ENCODE measurements at regions not wholly inside any gene's neighbourhood (a gene's known extent, or its start where the extent isn't known, plus 50 kb on each side); places are given as distances from the start of the nearest gene placed in this dataset.

- no peak overlapping the region for H3K4me3 ChIP-seq (ENCODE audit: low read depth, low read length)
- no peak for TF ChIP-seq CTCF (IDR thresholded peaks at IDR 0.05; ENCODE audit: low read depth, low read length, missing control alignments)
- DNase-seq (ENCODE audit: low read depth), result no peak
Measured at GRCh38 chr17:6938637-6939036, 57.2 kb upstream of the ALOX12 start.

- H3K4me3 ChIP-seq (ENCODE audit: low read depth, low read length), result no peak overlapping the region
- TF ChIP-seq CTCF (IDR thresholded peaks at IDR 0.05; ENCODE audit: low read depth, low read length, missing control alignments), result no peak
- no peak for DNase-seq (ENCODE audit: low read depth)
Measured at GRCh38 chr17:6940186-6940649, 55.6 kb upstream of the ALOX12 start.

GRCh38 chr17:6941989-6942388 is 53.9 kb upstream of the ALOX12 start:
- no peak overlapping the region for H3K4me3 ChIP-seq (ENCODE audit: low read depth, low read length)
- TF ChIP-seq CTCF (IDR thresholded peaks at IDR 0.05; ENCODE audit: low read depth, low read length, missing control alignments), result no peak
- no peak for DNase-seq (ENCODE audit: low read depth)

- no peak for DNase-seq (ENCODE audit: low read depth)
- no peak for TF ChIP-seq CTCF (IDR thresholded peaks at IDR 0.05; ENCODE audit: low read depth, low read length, missing control alignments)
- no peak overlapping the region for H3K4me3 ChIP-seq (ENCODE audit: low read depth, low read length)
Measured at GRCh38 chr17:6943406-6943805, 52.4 kb upstream of the ALOX12 start.

Measured in GM12864 (cell line).